Activated naive CD4-positive, alpha-beta T cell treated with anti-CD3 and anti-CD28 coated beads, Interleukin-2, amount 10 ng/mL, durations not matched to agents 7 days and 5 days (primary cell): ENCODE measurements at regions not wholly inside any gene's neighbourhood (a gene's known extent, or its start where the extent isn't known, plus 50 kb on each side); places are given as distances from the start of the nearest gene placed in this dataset.
"Not testable (repeated sequence)": the region's sequence is repeated elsewhere in the genome, so short reads cannot be mapped to it uniquely, and the experiment has no call there.

ENCODE experiments used
- CTCF ChIA-PET: fragments of 350-600 bp; sonication (Branson Sonifier 250); formaldehyde crosslinking; loops from one replicate; lab custom pipeline; 2021; ENCODE audit warnings: antibody characterized with exemption; lab: Charles Lee
- DNase-seq: peaks from one replicate; pipeline ENCODE4 v3.0.0-alpha.2; 2020
- H3K27ac Mint-ChIP-seq: one replicate; pipeline ENCODE4 v1.8.0; 2021; ENCODE audit warnings: mild to moderate bottlenecking, moderate library complexity, mixed read lengths
- H3K27me3 Mint-ChIP-seq: one replicate; pipeline ENCODE4 v1.8.0; 2021; ENCODE audit warnings: mild to moderate bottlenecking, mixed read lengths
- H3K36me3 Mint-ChIP-seq: one replicate; pipeline ENCODE4 v1.8.0; 2021; ENCODE audit warnings: mixed read lengths
- H3K4me1 Mint-ChIP-seq: one replicate; pipeline ENCODE4 v1.8.0; 2021; ENCODE audit warnings: mixed read lengths
- H3K4me3 Mint-ChIP-seq: one replicate; pipeline ENCODE4 v1.8.0; 2021; ENCODE audit warnings: mild to moderate bottlenecking, moderate library complexity, mixed read lengths
- H3K9me3 Mint-ChIP-seq: one replicate; pipeline ENCODE4 v1.8.0; 2021; ENCODE audit warnings: mixed read lengths

GRCh38 chr4:107391009-107391629 is 328.9 kb downstream of the PAPSS1 start:
- Mint-ChIP-seq H3K4me1 (no peaks in the 10 kb centered on the region), H3K27ac (no peak overlapping the region), H3K9me3 (no peaks in the 10 kb centered on the region), H3K36me3 (no peaks in the 10 kb centered on the region), H3K27me3 (no peaks in the 10 kb centered on the region), H3K4me3 (no peak overlapping the region)
- CTCF ChIA-PET, result no interaction called here
- no peak for DNase-seq

- Mint-ChIP-seq H3K27me3 (no peaks in the 10 kb centered on the region), H3K4me3 (no peak overlapping the region), H3K27ac (no peak overlapping the region), H3K9me3 (no peaks in the 10 kb centered on the region), H3K36me3 (no peaks in the 10 kb centered on the region), H3K4me1 (no peaks in the 10 kb centered on the region)
- CTCF ChIA-PET, result no interaction called here
- DNase-seq, result no peak
These were observed 330.1 kb downstream of the PAPSS1 start for GRCh38 chr4:107389965-107390364.

- H3K4me3 Mint-ChIP-seq, result no peak overlapping the region
- CTCF ChIA-PET, result no interaction called here
- H3K27me3 Mint-ChIP-seq, result no peaks in the 10 kb centered on the region
- H3K36me3 Mint-ChIP-seq, result no peaks in the 10 kb centered on the region
- no peak for DNase-seq
- no peaks in the 10 kb centered on the region for H3K4me1 Mint-ChIP-seq
- H3K27ac Mint-ChIP-seq, result no peak overlapping the region
- H3K9me3 Mint-ChIP-seq, result no peaks in the 10 kb centered on the region
These were observed 331.2 kb downstream of the PAPSS1 start for GRCh38 chr4:107388736-107389274.

- H3K4me1 Mint-ChIP-seq, result no peaks in the 10 kb centered on the region
- CTCF ChIA-PET, result no interaction called here
- H3K9me3 Mint-ChIP-seq, result no peaks in the 10 kb centered on the region
- no peaks in the 10 kb centered on the region for H3K36me3 Mint-ChIP-seq
- no peak for DNase-seq
- no peak overlapping the region for H3K4me3 Mint-ChIP-seq
- no peak overlapping the region for H3K27ac Mint-ChIP-seq
- no peaks in the 10 kb centered on the region for H3K27me3 Mint-ChIP-seq
These were observed 339.1 kb downstream of the PAPSS1 start for GRCh38 chr4:107380836-107381438.

GRCh38 chr4:107380190-107380589 is 339.8 kb downstream of the PAPSS1 start:
- CTCF ChIA-PET, result no interaction called here
- H3K36me3 Mint-ChIP-seq, result no peaks in the 10 kb centered on the region
- H3K27me3 Mint-ChIP-seq, result no peaks in the 10 kb centered on the region
- H3K4me3 Mint-ChIP-seq, result no peak overlapping the region
- H3K9me3 Mint-ChIP-seq, result no peaks in the 10 kb centered on the region
- no peak for DNase-seq
- H3K27ac Mint-ChIP-seq, result no peak overlapping the region
- H3K4me1 Mint-ChIP-seq, result no peaks in the 10 kb centered on the region

- H3K4me3 Mint-ChIP-seq, result no peak overlapping the region
- H3K4me1 Mint-ChIP-seq, result no peaks in the 10 kb centered on the region
- no peaks in the 10 kb centered on the region for H3K9me3 Mint-ChIP-seq
- DNase-seq, result no peak
- no peak overlapping the region for H3K27ac Mint-ChIP-seq
- no peaks in the 10 kb centered on the region for H3K36me3 Mint-ChIP-seq
- no peaks in the 10 kb centered on the region for H3K27me3 Mint-ChIP-seq
- CTCF ChIA-PET, result no interaction called here
These were observed 340.8 kb downstream of the PAPSS1 start for GRCh38 chr4:107379054-107379869.

- H3K4me3 Mint-ChIP-seq, result no peak overlapping the region
- no peak overlapping the region for H3K27ac Mint-ChIP-seq
- DNase-seq, result no peak
- CTCF ChIA-PET, result no interaction called here
- no peaks in the 10 kb centered on the region for H3K27me3 Mint-ChIP-seq
- no peaks in the 10 kb centered on the region for H3K36me3 Mint-ChIP-seq
- no peaks in the 10 kb centered on the region for H3K9me3 Mint-ChIP-seq
- no peaks in the 10 kb centered on the region for H3K4me1 Mint-ChIP-seq
These were observed 340.2 kb upstream of the DKK2 start for GRCh38 chr4:107376293-107376692.

- no peak for DNase-seq
- CTCF ChIA-PET, result no interaction called here
- Mint-ChIP-seq H3K9me3 (no peaks in the 10 kb centered on the region), H3K4me1 (no peaks in the 10 kb centered on the region), H3K27ac (no peak overlapping the region), H3K27me3 (no peaks in the 10 kb centered on the region), H3K36me3 (no peaks in the 10 kb centered on the region), H3K4me3 (no peak overlapping the region)
These were observed 330.8 kb upstream of the DKK2 start for GRCh38 chr4:107366900-107367299.

- H3K4me3 Mint-ChIP-seq, result no peak overlapping the region
- no peak overlapping the region for H3K27ac Mint-ChIP-seq
- no peaks in the 10 kb centered on the region for H3K4me1 Mint-ChIP-seq
- no peaks in the 10 kb centered on the region for H3K36me3 Mint-ChIP-seq
- CTCF ChIA-PET, result interaction anchor here (0.7 kb wide), 1 partner anchor 46 kb away, joined by 3 read pairs; no protein-coding TSS in a partner anchor
- DNase-seq, result no peak
- H3K9me3 Mint-ChIP-seq, result no peaks in the 10 kb centered on the region
- H3K27me3 Mint-ChIP-seq, result no peaks in the 10 kb centered on the region
These were observed 330.1 kb upstream of the DKK2 start for GRCh38 chr4:107366016-107366735.

- Mint-ChIP-seq H3K36me3 (no peaks in the 10 kb centered on the region), H3K9me3 (no peaks in the 10 kb centered on the region), H3K4me1 (no peaks in the 10 kb centered on the region), H3K27ac (no peak overlapping the region), H3K27me3 (no peaks in the 10 kb centered on the region), H3K4me3 (no peak overlapping the region)
- CTCF ChIA-PET, result no interaction called here
- no peak for DNase-seq
These were observed 327.0 kb upstream of the DKK2 start for GRCh38 chr4:107363125-107363524.

- no peaks in the 10 kb centered on the region for H3K36me3 Mint-ChIP-seq
- CTCF ChIA-PET, result no interaction called here
- H3K27me3 Mint-ChIP-seq, result no peaks in the 10 kb centered on the region
- H3K4me3 Mint-ChIP-seq, result no peak overlapping the region
- no peak for DNase-seq
- no peaks in the 10 kb centered on the region for H3K4me1 Mint-ChIP-seq
- H3K27ac Mint-ChIP-seq, result no peak overlapping the region
- H3K9me3 Mint-ChIP-seq, result no peaks in the 10 kb centered on the region
These were observed 323.1 kb upstream of the DKK2 start for GRCh38 chr4:107359208-107359607.

- not testable (repeated sequence) for H3K27ac Mint-ChIP-seq, H3K9me3 Mint-ChIP-seq, H3K4me1 Mint-ChIP-seq
These were observed 318.2 kb upstream of the DKK2 start for GRCh38 chr4:107354304-107354703.

GRCh38 chr4:107351196-107351595 is 315.1 kb upstream of the DKK2 start:
- no peaks in the 10 kb centered on the region for H3K36me3 Mint-ChIP-seq
- H3K4me3 Mint-ChIP-seq, result no peak overlapping the region
- no peak for DNase-seq
- H3K4me1 Mint-ChIP-seq, result no peaks in the 10 kb centered on the region
- no peaks in the 10 kb centered on the region for H3K27me3 Mint-ChIP-seq
- CTCF ChIA-PET, result no interaction called here
- H3K27ac Mint-ChIP-seq, result no peak overlapping the region
- no peaks in the 10 kb centered on the region for H3K9me3 Mint-ChIP-seq

More at GRCh38 chr4:107354304-107354703, 318.2 kb upstream of the DKK2 start:
- H3K36me3 Mint-ChIP-seq, H3K27me3 Mint-ChIP-seq, DNase-seq, H3K4me3 Mint-ChIP-seq, CTCF ChIA-PET: not testable (repeated sequence)

GRCh38 chr4:107349732-107350131 is 313.6 kb upstream of the DKK2 start:
- no peaks in the 10 kb centered on the region for H3K4me1 Mint-ChIP-seq
- CTCF ChIA-PET, result no interaction called here
- no peaks in the 10 kb centered on the region for H3K9me3 Mint-ChIP-seq
- DNase-seq, result no peak
- H3K36me3 Mint-ChIP-seq, result no peaks in the 10 kb centered on the region
- H3K27me3 Mint-ChIP-seq, result no peaks in the 10 kb centered on the region
- no peak overlapping the region for H3K4me3 Mint-ChIP-seq
- H3K27ac Mint-ChIP-seq, result no peak overlapping the region
